ENCODE measurements at regions not wholly inside any gene's neighbourhood (a gene's known extent, or its start where the extent isn't known, plus 50 kb on each side); places are given as distances from the start of the nearest gene placed in this dataset.

DNA sequence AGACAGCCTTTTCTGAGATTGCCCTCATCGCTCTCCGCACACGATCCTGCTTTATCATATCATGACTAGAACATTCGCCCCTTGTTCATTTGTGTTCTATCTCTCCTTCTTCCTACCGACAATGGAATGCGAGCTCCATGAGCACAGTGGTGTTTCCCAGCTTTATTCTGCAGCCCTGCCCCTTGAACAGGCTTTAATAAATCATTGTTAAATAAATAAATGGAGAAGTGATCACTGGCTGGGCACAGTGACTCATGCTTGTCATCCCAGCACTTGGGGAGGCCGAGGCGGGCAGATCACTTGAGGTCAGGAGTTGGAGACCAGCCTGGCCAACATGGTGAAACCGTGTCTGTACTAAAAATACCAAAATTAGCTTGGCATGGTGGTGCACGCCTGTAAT is 1063.3 kb upstream of the EEF2KMT start:
- DNase-seq (ENCODE audit: low read depth in 2 of 3, low spot score in 1 of 3): no peak

DNA sequence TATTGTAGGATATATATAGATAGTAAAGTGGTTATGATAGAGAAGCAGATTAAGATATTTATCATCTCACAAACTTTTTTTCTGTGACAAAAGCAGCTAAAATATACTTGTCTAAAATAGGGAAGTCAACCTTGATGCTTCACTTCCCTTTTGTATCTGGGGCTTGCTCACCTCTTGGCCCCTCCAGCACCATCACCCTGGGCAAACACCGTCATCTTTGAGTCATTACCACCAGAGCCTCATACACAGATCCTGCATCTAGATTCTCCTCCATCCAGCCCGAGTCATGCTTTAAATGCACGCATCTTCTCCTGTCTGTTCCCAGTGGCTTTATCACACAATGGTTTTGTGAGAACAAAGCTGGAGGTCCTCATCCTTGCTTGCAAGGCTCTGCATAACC is 1062.7 kb upstream of the EEF2KMT start:
- DNase-seq (ENCODE audit: low read depth in 2 of 3, low spot score in 1 of 3): no peak

DNA sequence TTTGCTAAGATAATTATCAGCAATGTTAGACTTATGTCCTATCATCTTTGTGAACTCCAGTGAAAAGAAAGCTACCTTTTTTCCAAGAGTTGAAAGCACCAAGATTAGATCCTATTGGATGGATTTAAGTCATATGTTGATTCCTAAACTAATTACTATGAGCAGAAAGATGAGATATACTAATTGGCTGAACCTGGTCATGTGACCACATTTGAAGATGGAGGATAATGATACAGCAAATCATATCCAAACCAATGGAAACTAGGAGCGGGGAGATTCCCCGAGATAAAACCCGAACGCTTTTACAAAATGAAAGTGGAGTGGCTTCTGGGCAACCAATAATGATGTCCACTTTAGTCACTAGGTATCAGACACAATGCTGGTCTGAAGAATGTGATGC is 1060.2 kb upstream of the EEF2KMT start:
- no peak for DNase-seq (ENCODE audit: low read depth in 2 of 3, low spot score in 1 of 3)

DNA sequence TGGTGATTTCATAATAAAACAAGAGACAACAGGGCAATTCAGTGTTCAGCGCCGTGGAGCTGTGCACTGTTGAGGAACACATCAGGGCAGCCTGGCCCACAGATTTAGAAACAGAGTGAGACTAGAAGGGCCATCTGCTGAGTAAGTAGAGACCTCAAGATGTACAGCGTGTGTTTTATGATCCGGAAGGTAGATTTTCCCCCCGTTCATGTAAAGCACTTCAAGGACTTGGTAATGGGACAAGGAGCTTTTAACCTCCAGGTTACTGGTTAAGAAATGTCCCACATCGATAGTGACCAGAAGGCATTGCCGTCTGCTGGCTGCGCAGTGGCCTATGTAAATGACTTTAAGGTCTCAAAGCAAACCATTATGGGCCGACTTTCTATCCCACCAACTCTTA is 1057.7 kb upstream of the EEF2KMT start:
- DNase-seq (ENCODE audit: low read depth in 2 of 3, low spot score in 1 of 3): no peak

DNA sequence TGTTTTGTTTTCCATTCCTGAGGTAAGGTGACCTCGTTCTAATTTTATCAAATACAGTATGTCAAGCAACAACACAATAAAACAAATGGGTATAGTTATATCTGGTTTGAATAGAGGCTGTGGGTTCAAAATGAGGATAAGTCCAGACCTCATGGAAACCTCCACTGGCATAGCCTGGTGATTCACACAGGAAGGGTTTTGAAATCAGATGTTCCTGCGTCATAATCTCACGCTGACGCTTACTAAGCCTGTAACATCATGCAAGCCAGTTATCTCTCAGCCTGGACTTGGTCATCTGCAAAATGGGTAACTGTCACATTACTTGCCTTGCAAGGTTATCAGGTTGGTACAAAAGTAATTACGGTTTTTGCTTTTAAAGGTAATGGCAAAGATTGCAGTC is 1056.3 kb upstream of the EEF2KMT start:
- no peak for DNase-seq (ENCODE audit: low read depth in 2 of 3, low spot score in 1 of 3)

DNA sequence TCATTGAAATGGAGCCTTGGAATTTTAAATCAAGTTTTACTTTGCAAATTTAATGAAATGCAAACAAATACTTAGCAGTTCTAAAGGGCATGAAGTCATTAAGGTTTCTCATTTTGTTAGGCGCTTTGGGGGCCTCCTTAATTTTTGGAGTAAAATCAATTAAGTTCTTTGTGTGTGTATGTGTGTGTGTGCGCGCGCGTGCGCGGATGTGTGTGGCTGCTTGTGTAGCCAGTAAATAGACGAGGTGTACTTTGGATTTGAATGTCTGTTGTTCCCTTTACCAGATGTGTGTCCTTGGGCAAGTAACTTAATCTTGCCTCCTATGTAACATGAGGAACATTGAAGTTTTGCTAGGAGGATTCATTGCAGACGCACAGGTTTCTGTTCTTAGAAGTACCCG is 1051.4 kb upstream of the EEF2KMT start:
- DNase-seq (ENCODE audit: low read depth in 2 of 3, low spot score in 1 of 3): no peak

DNA sequence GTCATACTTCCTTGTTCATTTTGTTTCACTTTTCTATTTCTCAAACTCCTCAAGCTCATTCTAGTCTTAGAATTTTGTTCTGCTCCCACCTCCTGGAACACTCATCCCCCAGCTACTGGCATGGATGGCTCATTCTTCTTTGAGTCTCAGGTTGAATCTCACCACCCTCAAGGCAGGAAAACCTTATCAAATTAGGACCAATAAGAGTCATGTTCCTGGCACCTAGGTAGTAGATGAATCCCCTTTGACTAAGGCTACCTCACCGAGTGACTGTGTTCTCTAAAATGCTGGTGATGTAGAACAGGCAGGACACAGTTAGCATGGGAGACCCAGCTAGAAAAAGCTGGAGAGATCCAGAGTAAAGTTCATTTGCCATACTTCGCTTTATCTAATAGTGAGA is 1050.8 kb upstream of the EEF2KMT start:
- DNase-seq (ENCODE audit: low read depth in 2 of 3, low spot score in 1 of 3): no peak

DNA sequence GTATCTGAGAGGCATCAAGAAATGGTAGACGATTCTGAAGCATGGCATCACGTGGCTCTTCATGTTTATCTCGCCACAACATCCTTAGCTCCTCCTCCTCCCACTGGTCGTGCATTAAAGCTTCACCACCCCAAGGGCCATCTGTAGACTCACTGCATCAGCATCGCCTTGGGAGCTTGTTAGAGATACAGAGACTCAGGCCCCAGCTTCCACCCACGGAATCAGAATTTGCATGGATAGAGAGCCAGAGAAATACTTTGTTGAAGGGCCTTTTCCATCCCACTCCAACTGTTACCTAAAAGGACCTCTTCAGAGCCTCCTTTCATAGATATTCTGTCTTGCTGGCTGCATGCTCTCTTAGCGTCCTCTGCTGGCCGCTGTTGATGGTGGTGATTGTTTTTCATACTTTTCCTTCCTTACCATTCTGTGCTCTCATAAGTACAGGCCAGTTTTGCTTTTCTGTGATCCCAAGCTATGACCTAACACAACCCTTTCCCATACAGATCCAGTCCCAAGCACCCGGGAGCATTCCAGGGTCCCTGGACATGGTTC is 1049.4 kb upstream of the EEF2KMT start:
- DNase-seq (ENCODE audit: low read depth in 2 of 3, low spot score in 1 of 3): no peak

DNA sequence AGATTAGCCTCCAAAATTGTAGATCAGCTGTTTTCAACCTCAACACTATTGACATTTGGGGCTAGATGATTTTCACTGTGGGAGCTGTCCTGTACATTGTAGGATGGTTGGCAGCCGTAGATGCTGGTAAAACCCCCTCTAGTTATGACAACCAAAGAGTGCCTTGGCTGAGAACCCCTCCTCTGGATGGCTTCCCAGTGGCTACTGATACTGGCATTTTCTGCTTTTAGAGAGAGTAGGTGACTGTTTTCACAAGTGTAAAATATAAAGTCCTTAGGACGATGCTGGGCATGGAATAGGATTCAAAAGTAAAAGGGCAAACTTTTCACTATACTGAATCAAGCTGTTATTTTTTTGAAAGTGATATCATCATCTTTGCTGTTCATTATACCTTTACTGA is 1048.8 kb upstream of the EEF2KMT start:
- no peak for DNase-seq (ENCODE audit: low read depth in 2 of 3, low spot score in 1 of 3)

DNA sequence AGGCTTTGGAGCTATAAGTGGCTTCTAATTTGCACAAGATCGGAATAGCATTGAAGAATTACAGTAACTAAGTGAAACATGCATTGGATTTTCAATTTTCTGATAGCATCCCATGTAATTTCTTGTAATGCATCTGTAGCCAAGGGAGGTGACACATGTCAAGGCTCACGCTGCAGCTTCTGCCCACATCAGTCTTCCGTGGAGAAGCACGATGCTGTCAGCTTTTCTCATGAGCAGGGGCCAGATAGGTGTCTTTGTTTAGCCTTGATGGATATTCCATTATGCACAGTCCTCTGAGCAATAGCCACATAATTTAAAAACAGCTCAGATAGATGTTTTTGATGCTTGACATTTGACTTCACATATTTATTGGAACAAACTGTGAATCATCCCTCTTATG is 1046.9 kb upstream of the EEF2KMT start:
- no peak for DNase-seq (ENCODE audit: low read depth in 2 of 3, low spot score in 1 of 3)

DNA sequence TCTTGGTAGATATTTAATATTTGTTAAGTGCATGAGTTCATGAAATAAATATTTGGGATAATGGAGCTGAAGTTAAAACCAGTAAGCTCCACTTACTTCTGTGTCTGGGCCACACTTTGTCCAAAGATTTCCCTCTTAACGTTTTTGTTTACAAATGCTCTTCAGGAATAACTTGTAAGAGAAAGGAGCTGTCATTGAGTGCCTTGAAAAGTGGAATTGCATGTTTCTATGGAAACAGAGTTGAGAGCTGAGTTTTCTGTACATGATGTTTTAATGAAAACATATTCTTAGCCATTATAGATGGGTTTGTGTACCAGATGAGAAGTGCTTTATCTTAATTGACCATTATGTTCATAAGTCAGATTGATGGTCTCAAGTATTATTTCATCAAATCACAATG is 1045.4 kb upstream of the EEF2KMT start:
- no peak for DNase-seq (ENCODE audit: low read depth in 2 of 3, low spot score in 1 of 3)

DNA sequence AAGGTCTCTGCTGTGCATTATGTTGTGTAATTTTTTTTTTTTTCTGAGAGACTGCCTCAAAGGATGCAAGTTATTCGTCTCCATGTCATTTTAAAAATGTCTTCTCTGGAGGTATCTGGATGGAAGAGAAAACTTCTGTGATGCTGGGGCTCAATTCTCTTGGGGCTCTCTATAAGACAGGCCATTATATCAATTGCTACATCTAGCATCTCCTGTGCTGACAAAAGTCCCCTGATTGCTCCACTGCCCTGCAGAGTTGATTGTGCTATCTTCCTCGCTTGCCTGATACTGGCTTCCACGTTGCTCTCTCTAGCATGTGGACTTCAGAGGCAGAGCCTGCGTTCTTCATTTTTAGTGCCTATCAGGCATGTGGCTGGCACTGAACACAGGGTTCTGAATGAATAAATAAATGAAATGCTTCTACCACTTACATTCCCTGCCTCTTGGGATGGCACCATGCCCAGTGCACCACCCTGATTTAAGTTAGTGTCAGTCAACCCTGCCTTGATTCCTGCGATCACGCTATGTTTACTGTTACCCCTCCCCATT is 1035.5 kb upstream of the EEF2KMT start:
- no peak for DNase-seq (ENCODE audit: low read depth in 2 of 3, low spot score in 1 of 3)

DNA sequence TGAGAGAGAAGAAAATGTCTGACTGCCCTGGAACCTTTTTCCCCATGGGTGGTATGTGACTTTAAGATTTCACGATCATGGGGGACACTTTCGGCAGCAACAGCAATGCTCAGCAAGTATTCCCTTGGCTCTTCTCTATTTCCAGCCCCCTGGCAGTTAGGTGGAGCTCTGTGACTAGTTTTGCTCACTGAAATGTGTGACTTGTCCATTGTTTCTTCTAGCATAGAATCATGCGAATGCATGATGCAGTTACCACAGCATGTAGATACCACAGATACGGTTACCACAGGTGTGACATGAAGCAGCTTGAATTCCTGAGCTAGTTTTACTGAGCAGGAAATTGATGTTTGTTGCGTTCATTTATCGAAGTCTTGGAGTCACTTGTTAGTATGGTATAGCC is 1034.5 kb upstream of the EEF2KMT start:
- DNase-seq (ENCODE audit: low read depth in 2 of 3, low spot score in 1 of 3): no peak

DNA sequence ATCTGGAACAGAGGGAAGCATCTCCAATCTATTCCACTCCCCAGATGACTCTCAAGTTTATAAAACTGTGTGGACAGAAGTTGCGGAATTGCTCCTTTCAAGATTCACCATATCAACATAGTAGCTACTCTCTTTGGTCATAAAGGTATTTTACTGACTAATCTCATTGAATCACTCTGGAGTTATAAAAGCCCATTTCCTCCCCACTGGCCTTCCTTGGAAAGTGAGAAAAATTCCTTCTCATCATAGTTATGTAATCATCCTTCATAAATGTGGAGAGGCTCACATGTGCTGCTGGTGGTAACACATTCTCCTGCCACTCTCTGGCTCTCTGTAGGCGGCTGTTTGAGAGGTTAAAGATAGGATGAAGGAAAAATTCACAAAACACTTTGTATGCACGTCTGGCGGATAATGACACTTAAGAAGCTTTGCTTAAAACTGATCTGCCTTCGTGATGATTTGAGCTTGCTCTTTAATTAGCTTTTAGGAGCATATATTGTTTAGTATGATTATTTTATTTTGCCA is 1034.0 kb upstream of the EEF2KMT start:
- no peak for DNase-seq (ENCODE audit: low read depth in 2 of 3, low spot score in 1 of 3)

DNA sequence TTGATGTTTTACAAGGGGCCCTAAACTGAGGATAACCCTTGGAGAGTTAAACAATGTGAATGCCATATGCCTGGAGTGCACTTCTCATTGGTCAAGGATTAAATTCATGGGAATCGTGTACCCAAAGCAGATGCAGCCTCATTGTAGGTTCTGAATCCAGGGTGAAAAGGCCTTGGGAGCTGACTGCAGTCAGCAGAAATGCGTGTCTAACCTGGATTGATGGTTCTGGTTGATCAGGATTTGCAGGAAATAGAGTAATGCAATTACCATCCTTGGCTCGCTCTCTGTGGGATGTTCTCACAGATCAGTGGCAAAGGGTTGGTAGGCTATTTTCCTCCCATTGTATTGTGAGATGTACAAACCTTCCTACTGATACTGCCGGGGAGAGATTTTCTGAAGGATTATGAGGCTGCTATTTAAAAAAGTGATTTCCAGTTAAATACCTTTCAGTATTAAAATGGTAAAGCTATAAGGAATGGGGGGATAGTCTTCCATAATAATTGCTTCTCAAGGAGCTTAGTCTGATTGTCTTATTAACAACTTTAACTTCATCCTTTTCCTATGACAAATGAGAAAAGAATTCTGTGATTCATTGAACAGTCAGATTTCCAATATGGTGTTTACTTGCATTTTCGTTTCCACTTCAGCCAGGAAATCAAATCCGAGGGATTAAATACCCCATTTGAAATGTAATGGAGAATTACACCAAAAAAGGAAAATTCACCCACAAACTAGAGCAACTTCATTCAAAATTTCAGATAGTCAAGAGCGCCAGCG is 1028.1 kb upstream of the EEF2KMT start:
- DNase-seq (ENCODE audit: low read depth in 2 of 3, low spot score in 1 of 3): no peak

DNA sequence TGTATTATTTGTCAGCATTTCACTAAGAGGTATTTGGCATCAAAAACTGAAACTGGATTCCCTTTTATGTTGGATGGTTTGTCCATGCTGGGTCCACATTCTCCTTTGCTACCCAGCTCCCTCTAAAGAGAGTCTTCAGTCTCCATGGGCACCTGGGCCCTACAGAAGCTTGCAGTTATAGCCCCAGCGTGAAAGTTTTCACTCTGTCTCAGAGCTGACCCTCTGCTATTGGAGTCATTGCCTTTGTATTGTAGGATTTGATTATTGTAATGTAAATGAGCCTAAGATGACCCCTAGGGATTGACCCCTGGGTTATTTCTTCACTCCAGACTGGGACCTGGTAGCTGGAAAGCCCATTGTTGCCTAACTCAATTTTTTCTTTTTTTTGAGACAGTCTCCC is 1026.5 kb upstream of the EEF2KMT start:
- DNase-seq (ENCODE audit: low read depth in 2 of 3, low spot score in 1 of 3): no peak

DNA sequence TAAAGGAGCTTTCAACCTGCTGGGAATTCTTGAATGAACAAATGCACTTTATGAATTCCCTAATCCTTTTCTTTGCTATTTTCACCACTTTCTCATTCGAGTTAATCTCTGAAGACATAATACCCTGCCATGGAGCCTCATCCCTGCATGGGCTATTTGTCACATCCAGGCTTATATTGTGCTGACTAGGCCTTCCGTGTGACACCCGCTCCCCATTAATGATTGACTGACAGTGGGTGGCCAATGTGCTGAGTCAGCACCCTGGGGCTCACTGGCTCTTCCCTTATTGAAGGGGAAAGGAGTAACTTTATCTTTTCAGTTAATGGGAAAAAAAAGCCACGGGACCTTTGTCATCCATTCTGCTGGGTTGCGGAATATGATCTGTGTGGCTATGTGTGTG is 1024.8 kb upstream of the EEF2KMT start:
- DNase-seq (ENCODE audit: low read depth in 2 of 3, low spot score in 1 of 3): no peak

DNA sequence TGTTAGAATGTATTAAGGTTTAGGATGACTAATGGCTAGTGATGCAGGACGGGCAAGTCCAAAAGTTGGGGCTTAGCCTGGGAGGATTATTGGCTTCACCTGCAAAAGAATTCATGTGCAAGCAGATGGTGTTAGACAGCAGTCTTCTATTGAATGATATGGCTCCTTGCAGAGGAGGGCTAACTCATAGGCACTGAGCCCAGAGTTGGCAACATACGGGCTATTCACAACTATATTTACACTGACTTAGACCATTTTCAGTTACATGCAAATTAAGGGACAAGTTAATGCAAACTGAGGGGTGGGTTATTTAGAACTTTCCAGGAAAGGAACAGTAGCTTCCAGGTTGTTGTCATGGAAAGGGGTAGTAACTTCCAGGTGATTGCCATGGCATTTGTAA is 1017.1 kb upstream of the EEF2KMT start:
- DNase-seq (ENCODE audit: low read depth in 2 of 3, low spot score in 1 of 3): no peak

DNA sequence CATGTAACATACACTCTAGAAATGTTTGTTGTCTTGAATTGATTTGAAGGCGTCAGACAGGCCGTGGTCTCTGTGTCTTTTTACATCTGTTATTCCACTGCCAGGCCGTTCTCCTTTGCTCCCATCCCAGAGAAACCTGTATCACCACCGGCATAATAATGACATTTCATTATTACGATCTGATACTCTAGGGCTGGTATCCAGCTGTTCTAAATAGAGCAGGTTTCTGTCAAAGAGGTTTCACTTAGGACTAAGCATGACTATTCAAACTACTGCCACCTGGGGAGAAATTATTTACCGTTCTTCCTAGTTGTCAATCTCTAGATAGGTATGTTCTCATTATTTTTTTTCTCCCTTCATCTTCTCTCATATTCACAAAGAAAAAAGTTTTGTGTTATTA is 1016.2 kb upstream of the EEF2KMT start:
- DNase-seq (ENCODE audit: low read depth in 2 of 3, low spot score in 1 of 3): no peak

DNA sequence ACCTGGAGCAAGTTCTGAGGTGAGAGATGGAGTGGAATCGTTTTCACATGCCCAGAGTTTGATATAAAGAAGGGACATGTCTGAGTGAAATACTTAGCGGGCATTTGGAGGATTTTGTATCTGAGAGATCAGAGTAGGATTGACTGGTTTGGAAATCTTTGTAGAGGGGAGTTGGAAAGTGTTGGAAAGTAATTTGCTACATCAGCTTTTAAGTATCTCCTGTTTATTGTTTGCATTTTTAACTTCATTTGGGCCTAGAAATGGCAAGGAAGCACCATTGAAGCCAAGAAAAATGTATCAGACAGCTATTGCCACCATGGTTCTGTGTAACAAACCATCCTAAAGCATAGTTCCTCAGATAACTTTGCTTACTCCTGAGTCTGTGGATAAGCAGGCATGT is 1015.1 kb upstream of the EEF2KMT start:
- no peak for DNase-seq (ENCODE audit: low read depth in 2 of 3, low spot score in 1 of 3)

DNA sequence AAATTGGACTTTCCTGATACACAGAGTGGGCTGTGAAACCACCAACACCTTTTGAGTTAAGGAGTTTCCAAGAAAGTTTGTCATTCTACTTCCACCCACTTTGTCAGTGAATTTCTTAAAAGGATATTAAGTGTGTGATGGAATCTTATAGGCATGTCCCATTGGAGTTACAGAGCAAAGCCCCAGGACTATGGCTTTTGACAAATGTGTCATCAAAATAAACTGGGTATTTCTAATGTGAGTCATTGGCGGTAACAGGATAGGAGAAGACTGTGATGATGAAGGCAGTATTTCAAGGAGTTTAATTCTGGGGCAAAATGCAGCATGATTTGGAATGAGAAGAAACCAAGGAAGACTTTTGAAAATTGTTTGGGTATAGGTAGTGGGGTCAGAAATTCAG is 1013.8 kb upstream of the EEF2KMT start:
- DNase-seq (ENCODE audit: low read depth in 2 of 3, low spot score in 1 of 3): no peak

DNA sequence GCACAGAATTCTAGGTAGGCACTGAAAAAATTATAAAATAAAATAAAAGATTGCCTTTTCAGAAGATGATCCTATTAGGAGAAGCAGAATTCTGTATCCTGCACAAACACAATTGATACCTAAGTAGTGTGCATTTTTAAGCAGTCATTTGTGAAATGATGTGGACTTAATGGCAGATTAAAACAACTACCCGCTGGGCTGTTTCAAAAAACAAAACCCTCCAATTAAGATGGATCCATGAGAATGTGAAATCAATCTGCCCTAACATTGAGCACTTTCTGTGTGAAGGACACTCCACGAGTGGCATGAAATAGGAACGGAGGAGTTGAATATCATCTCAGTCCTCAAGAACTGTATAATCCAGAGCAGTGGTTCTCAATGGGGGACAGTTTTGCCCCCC is 1012.8 kb upstream of the EEF2KMT start:
- no peak for DNase-seq (ENCODE audit: low read depth in 2 of 3, low spot score in 1 of 3)

DNA sequence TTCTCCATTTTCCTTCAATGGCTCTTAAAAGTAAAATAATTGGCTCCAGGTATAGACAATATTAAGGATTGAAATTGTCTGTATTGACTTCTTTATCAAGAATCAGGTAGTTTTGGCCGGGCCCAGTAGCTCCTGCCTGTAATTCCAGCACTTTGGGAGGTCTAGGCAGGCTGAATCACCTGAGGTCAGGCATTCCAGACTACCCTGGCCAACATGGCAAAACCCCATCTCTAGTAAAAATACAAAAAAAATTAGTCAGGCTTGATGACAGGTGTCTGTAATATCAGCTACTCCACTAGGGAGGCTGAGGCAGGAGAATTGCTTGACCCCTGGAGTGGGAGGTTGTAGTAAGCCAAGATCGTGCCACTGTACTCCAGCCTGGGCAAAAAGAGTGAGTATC is 1008.5 kb upstream of the EEF2KMT start:
- DNase-seq (ENCODE audit: low read depth in 2 of 3, low spot score in 1 of 3): no peak
